MM.1S (cell line): ENCODE measurements at regions not wholly inside any gene's neighbourhood (a gene's known extent, or its start where the extent isn't known, plus 50 kb on each side); places are given as distances from the start of the nearest gene placed in this dataset.

Source experiments
- EZH2 ChIP-seq: fragments of 300-600 bp; sonication (generic); optimal IDR thresholded peaks from 2 replicates; pipeline ENCODE3; 2017; ENCODE audit warnings: low read depth, mild to moderate bottlenecking, antibody characterized with exemption, low read length, mixed read lengths
- EZH2phosphoT487 ChIP-seq: fragments of 300-600 bp; sonication (generic); IDR thresholded peaks from 2 replicates; pipeline ENCODE4 v1.6.1; 2018; ENCODE audit warnings: antibody characterized with exemption, low read length
- TF ChIP-seq, protein P1 (sequence below): fragments of 300-600 bp; sonication (generic); IDR thresholded peaks from 2 replicates; pipeline ENCODE4 v1.5.1; 2016; ENCODE audit warnings: antibody characterized with exemption, low read length, mixed read lengths

DNA sequence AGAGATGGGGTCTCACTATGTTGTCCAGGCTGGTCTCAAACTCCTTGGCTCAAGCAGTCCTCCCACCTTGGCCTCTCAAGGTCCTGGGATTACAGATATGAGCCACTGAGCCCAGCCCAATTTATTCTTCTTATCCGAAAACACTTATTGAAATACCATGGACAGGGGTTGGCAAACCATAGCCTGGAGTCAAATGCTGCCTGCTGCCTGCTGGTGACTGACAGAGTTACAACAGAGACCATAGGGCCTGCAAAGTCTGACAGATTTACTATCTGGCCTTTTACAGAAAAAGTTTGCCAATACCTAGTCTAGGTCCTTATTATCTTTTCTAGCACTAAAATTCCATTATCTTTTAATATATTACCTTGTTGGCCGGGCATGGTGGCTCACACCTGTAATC is 87.1 kb upstream of the ZNF281 start:
- TF ChIP-seq EZH2: no peak
- TF ChIP-seq, protein P1, sequence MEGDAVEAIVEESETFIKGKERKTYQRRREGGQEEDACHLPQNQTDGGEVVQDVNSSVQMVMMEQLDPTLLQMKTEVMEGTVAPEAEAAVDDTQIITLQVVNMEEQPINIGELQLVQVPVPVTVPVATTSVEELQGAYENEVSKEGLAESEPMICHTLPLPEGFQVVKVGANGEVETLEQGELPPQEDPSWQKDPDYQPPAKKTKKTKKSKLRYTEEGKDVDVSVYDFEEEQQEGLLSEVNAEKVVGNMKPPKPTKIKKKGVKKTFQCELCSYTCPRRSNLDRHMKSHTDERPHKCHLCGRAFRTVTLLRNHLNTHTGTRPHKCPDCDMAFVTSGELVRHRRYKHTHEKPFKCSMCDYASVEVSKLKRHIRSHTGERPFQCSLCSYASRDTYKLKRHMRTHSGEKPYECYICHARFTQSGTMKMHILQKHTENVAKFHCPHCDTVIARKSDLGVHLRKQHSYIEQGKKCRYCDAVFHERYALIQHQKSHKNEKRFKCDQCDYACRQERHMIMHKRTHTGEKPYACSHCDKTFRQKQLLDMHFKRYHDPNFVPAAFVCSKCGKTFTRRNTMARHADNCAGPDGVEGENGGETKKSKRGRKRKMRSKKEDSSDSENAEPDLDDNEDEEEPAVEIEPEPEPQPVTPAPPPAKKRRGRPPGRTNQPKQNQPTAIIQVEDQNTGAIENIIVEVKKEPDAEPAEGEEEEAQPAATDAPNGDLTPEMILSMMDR: no peak
- no peak for TF ChIP-seq EZH2phosphoT487
